H9 (cell line): ENCODE measurements at regions not wholly inside any gene's neighbourhood (a gene's known extent, or its start where the extent isn't known, plus 50 kb on each side); places are given as distances from the start of the nearest gene placed in this dataset.

ENCODE experiments used
- DNase-seq: peaks from one replicate; pipeline ENCODE4 v3.0.0-alpha.2; 2017
- H2AFZ ChIP-seq: one replicate; pipeline ENCODE4 v1.6.1; 2013; ENCODE audit warnings: mild to moderate bottlenecking, low read length, control low read depth, moderate library complexity
- H2AK5ac ChIP-seq: 2 replicates; pipeline ENCODE4 v1.6.1; 2013; ENCODE audit warnings: low read length, control low read depth, mixed read lengths; ENCODE audit not compliant: insufficient read length
- H2BK120ac ChIP-seq: one replicate; pipeline ENCODE4 v1.6.1; 2013; ENCODE audit warnings: low read depth, mild to moderate bottlenecking, low read length, control low read depth, inconsistent platforms; ENCODE audit not compliant: poor library complexity, severe bottlenecking
- H2BK12ac ChIP-seq: 2 replicates; pipeline ENCODE4 v1.6.1; 2013; ENCODE audit warnings: low read length, control low read depth, mixed read lengths, low read depth; ENCODE audit not compliant: insufficient read length
- H2BK15ac ChIP-seq: 2 replicates; pipeline ENCODE4 v1.6.1; 2013; ENCODE audit warnings: low read depth, low read length, control low read depth
- H2BK20ac ChIP-seq: one replicate; pipeline ENCODE4 v1.6.1; 2013; ENCODE audit warnings: low read depth, mild to moderate bottlenecking, low read length, control low read depth, inconsistent platforms; ENCODE audit not compliant: poor library complexity, severe bottlenecking
- H2BK5ac ChIP-seq: 2 replicates; pipeline ENCODE4 v1.6.1; 2013; ENCODE audit warnings: low read length, control low read depth, mixed read lengths; ENCODE audit not compliant: insufficient read length
- H3K14ac ChIP-seq: 2 replicates; pipeline ENCODE4 v1.6.1; 2013; ENCODE audit warnings: low read length, control low read depth; ENCODE audit not compliant: insufficient read depth
- H3K18ac ChIP-seq: 2 replicates; pipeline ENCODE4 v1.6.1; 2013; ENCODE audit warnings: low read depth, mild to moderate bottlenecking, mixed read lengths, low read length, control low read depth; ENCODE audit not compliant: insufficient read length
- H3K23ac ChIP-seq: 2 replicates; pipeline ENCODE4 v1.6.1; 2013; ENCODE audit warnings: low read length, control low read depth, mixed read lengths, low read depth; ENCODE audit not compliant: insufficient read length
- H3K23me2 ChIP-seq: 2 replicates; pipeline ENCODE4 v1.6.1; 2013; ENCODE audit warnings: low read depth, mild to moderate bottlenecking, mixed read lengths, low read length, control low read depth; ENCODE audit not compliant: insufficient read length, poor library complexity, severe bottlenecking
- H3K27ac ChIP-seq: 2 replicates; pipeline ENCODE4 v1.5.1; 2013; ENCODE audit warnings: low read length, control low read depth, mixed read lengths, low read depth; ENCODE audit not compliant: insufficient read length
- H3K27me3 ChIP-seq: 2 replicates; pipeline ENCODE4 v1.6.1; 2013; ENCODE audit warnings: low read length, control low read depth, inconsistent platforms; ENCODE audit not compliant: insufficient read depth
- H3K4ac ChIP-seq: 2 replicates; pipeline ENCODE4 v1.6.1; 2013; ENCODE audit warnings: low read depth, mild to moderate bottlenecking, control low read depth, inconsistent platforms, low read length, moderate library complexity
- H3K4me1 ChIP-seq: 2 replicates; pipeline ENCODE4 v1.6.1; 2013; ENCODE audit warnings: low read length, control low read depth, inconsistent platforms; ENCODE audit not compliant: insufficient read depth
- H3K4me2 ChIP-seq: 2 replicates; pipeline ENCODE4 v1.6.1; 2013; ENCODE audit warnings: low read length, control low read depth, mixed read lengths; ENCODE audit not compliant: insufficient read length, insufficient read depth
- H3K56ac ChIP-seq: 2 replicates; pipeline ENCODE4 v1.6.1; 2013; ENCODE audit warnings: low read depth, mild to moderate bottlenecking, mixed read lengths, low read length, control low read depth; ENCODE audit not compliant: insufficient read length
- H3K79me1 ChIP-seq: 2 replicates; pipeline ENCODE4 v1.6.1; 2013; ENCODE audit warnings: low read depth, mild to moderate bottlenecking, moderate library complexity, low read length, control low read depth, inconsistent platforms; ENCODE audit not compliant: insufficient read depth, poor library complexity, severe bottlenecking
- H3K79me2 ChIP-seq: 2 replicates; pipeline ENCODE4 v1.6.1; 2013; ENCODE audit warnings: low read length, control low read depth, inconsistent platforms; ENCODE audit not compliant: insufficient read depth
- H3K9ac ChIP-seq: 2 replicates; pipeline ENCODE4 v1.6.1; 2013; ENCODE audit warnings: low read length, control low read depth, mixed read lengths; ENCODE audit not compliant: insufficient read length; ENCODE audit errors: extremely low read depth
- H3K9me3 ChIP-seq: one replicate; pipeline ENCODE4 v1.6.1; 2013; ENCODE audit warnings: low read depth, low read length, inconsistent platforms; ENCODE audit not compliant: control insufficient read depth
- H3T11ph ChIP-seq: one replicate; pipeline ENCODE4 v1.6.1; 2013; ENCODE audit warnings: mild to moderate bottlenecking, low read length, control low read depth, inconsistent platforms
- H4K20me1 ChIP-seq: one replicate; pipeline ENCODE4 v1.6.1; 2013; ENCODE audit not compliant: control insufficient read depth, insufficient read length, insufficient read depth
- H4K5ac ChIP-seq: 2 replicates; pipeline ENCODE4 v1.6.1; 2013; ENCODE audit warnings: low read depth, mild to moderate bottlenecking, mixed read lengths, low read length, control low read depth; ENCODE audit not compliant: insufficient read length
- H4K8ac ChIP-seq: replicated peaks from 2 replicates; pipeline ENCODE4 v1.6.1; 2013; ENCODE audit warnings: low read length, control low read depth, mixed read lengths, low read depth; ENCODE audit not compliant: insufficient read length
- H4K91ac ChIP-seq: 2 replicates; pipeline ENCODE4 v1.6.1; 2013; ENCODE audit warnings: low read depth, mild to moderate bottlenecking, moderate library complexity, mixed read lengths, low read length, control low read depth; ENCODE audit not compliant: insufficient read length
- H3K27ac Mint-ChIP-seq, 3 experiments: 2 replicates in 2 of 3; 3 replicates in 1 of 3; pipeline ENCODE4 v1.8.0; 2020 to 2021; ENCODE audit warnings: mixed read lengths in 3 of 3, mild to moderate bottlenecking in 1 of 3, moderate library complexity in 1 of 3
- H3K27me3 Mint-ChIP-seq: 2 replicates; pipeline ENCODE4 v1.8.0; 2021; ENCODE audit warnings: low read depth, mild to moderate bottlenecking, moderate library complexity, mixed read lengths
- H3K36me3 Mint-ChIP-seq, 3 experiments: 2 replicates in 2 of 3; 3 replicates in 1 of 3; pipeline ENCODE4 v1.8.0; 2020 to 2021; ENCODE audit warnings: low read depth in 3 of 3, mixed read lengths in 3 of 3; ENCODE audit not compliant: insufficient read depth in 1 of 3
- H3K4me1 Mint-ChIP-seq, 2 experiments: 2 replicates each; pipeline ENCODE4 v1.8.0; 2020; ENCODE audit warnings: mixed read lengths in 2 of 2
- H3K4me3 Mint-ChIP-seq, 2 experiments: 2 replicates in 1 of 2; 3 replicates in 1 of 2; pipeline ENCODE4 v1.8.0; 2020 to 2021; ENCODE audit warnings: mild to moderate bottlenecking in 2 of 2, mixed read lengths in 2 of 2, moderate library complexity in 1 of 2
- H3K9me3 Mint-ChIP-seq, 2 experiments: 2 replicates in 1 of 2; 3 replicates in 1 of 2; pipeline ENCODE4 v1.8.0; 2020; ENCODE audit warnings: mild to moderate bottlenecking in 2 of 2, mixed read lengths in 2 of 2, moderate library complexity in 1 of 2
- WGBS: extraction: QIAGEN DNeasy Blood & Tissue Kit; methylation state at CpG from one replicate; pipeline ENCODE4 v1.1.7; 2013; ENCODE audit warnings: missing lambda C conversion rate, low lambda C conversion rate, mixed read lengths; ENCODE audit not compliant: insufficient read length; ENCODE audit errors: extremely low coverage; 5-methylcytosine and 5-hydroxymethylcytosine counted together
- TF ChIP-seq, protein P1 (sequence below): fragments of 200-600 bp; sonication (generic); conservative IDR thresholded peaks from 3 replicates; pipeline ENCODE4 v1.8.0; 2021; ENCODE audit warnings: antibody characterized with exemption, mild to moderate bottlenecking

DNA sequence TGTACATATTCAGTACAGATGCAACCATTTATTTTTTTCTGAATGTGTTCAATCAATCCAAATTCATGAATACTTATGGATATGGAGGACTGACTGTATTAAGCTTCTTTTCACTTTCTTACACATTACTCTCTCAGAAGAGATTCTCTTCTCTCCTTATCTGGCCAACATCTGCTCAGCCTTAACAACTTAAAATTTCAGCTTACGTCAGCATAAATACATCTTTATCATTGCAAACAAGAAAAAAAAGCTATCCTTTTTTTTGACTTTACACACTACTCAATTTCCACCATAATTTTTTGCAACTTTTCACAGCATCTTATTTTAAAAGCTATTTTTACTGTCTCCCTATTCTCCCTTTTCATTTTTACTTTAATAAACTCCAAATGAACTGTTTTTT is 80.9 kb upstream of the POT1 start:
- H4K8ac ChIP-seq = no peak overlapping the region
- H3K27me3 Mint-ChIP-seq = no peaks in the 10 kb centered on the region
- no peak overlapping the region for H2BK12ac ChIP-seq
- H3K27ac ChIP-seq = no peak overlapping the region
- no peak overlapping the region for H4K5ac ChIP-seq
- H2BK20ac ChIP-seq = no peak overlapping the region
- TF ChIP-seq, protein P1, sequence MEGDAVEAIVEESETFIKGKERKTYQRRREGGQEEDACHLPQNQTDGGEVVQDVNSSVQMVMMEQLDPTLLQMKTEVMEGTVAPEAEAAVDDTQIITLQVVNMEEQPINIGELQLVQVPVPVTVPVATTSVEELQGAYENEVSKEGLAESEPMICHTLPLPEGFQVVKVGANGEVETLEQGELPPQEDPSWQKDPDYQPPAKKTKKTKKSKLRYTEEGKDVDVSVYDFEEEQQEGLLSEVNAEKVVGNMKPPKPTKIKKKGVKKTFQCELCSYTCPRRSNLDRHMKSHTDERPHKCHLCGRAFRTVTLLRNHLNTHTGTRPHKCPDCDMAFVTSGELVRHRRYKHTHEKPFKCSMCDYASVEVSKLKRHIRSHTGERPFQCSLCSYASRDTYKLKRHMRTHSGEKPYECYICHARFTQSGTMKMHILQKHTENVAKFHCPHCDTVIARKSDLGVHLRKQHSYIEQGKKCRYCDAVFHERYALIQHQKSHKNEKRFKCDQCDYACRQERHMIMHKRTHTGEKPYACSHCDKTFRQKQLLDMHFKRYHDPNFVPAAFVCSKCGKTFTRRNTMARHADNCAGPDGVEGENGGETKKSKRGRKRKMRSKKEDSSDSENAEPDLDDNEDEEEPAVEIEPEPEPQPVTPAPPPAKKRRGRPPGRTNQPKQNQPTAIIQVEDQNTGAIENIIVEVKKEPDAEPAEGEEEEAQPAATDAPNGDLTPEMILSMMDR = no peak
- no peak overlapping the region for H3K56ac ChIP-seq
- no peak overlapping the region for H2BK120ac ChIP-seq
- H2BK5ac ChIP-seq = no peak overlapping the region
- H2AFZ ChIP-seq = no peak overlapping the region
- H3K36me3 Mint-ChIP-seq = no peaks in the 10 kb centered on the region
- no peak overlapping the region for H3T11ph ChIP-seq
- no peak overlapping the region for H3K14ac ChIP-seq
- H2AK5ac ChIP-seq = no peak overlapping the region
- no peaks in the 10 kb centered on the region for H3K27me3 ChIP-seq
- no peak for DNase-seq
- no peaks in the 10 kb centered on the region for H3K9me3 Mint-ChIP-seq
- H3K79me1 ChIP-seq = no peaks in the 10 kb centered on the region
- H3K4me1 Mint-ChIP-seq = no peaks in the 10 kb centered on the region
- no peaks in the 10 kb centered on the region for H4K20me1 ChIP-seq
- H3K23me2 ChIP-seq = no peaks in the 10 kb centered on the region
- no peak overlapping the region for H4K91ac ChIP-seq
- no peak overlapping the region for H3K4me2 ChIP-seq
- H3K4me3 Mint-ChIP-seq = no peak overlapping the region
- H3K18ac ChIP-seq = no peak overlapping the region
- no peak overlapping the region for H3K9ac ChIP-seq
- H2BK15ac ChIP-seq = no peak overlapping the region
- no peak overlapping the region for H3K27ac Mint-ChIP-seq
- no CpG with 5 or more reads among the region's 1 CpG for WGBS
- no peaks in the 10 kb centered on the region for H3K79me2 ChIP-seq
- H3K4ac ChIP-seq = no peak overlapping the region
- H3K4me1 ChIP-seq = no peaks in the 10 kb centered on the region
- H3K9me3 ChIP-seq = no peaks in the 10 kb centered on the region
- no peak overlapping the region for H3K23ac ChIP-seq
